ENCODE measurements at regions not wholly inside any gene's neighbourhood (a gene's known extent, or its start where the extent isn't known, plus 50 kb on each side); places are given as distances from the start of the nearest gene placed in this dataset.

GRCh38 chr2:144675331-144675730 is 155.4 kb upstream of the ZEB2 start:
- H3K27me3 Mint-ChIP-seq, result no peaks in the 10 kb centered on the region
- H3K9me3 Mint-ChIP-seq, result no peaks in the 10 kb centered on the region
- Histone ChIP-seq H3K4me3 (ENCODE audit: low read length) (no peak overlapping the region), H3K27ac (ENCODE audit: low read depth in 1 of 2, low read length in 2 of 2) (no peak overlapping the region), H3K4me1 (ENCODE audit: insufficient read depth, low read length) (no peaks in the 10 kb centered on the region), H3K9me3 (ENCODE audit: control insufficient read depth in 1 of 2, insufficient read depth in 1 of 2, low read length in 2 of 2) (no peaks in the 10 kb centered on the region), H3K27me3 (ENCODE audit: control insufficient read depth in 1 of 2, insufficient read depth in 2 of 2, low read length in 2 of 2) (no peaks in the 10 kb centered on the region), H3K36me3 (ENCODE audit: insufficient read depth, low read length) (no peaks in the 10 kb centered on the region)
- no peak overlapping the region for H3K27ac Mint-ChIP-seq
- ATAC-seq (ENCODE audit: poor library complexity) (no peak), DNase-seq (no peak)
- no peak for TF ChIP-seq CTCF (IDR thresholded peaks at IDR 0.05)
- no peaks in the 10 kb centered on the region for H3K36me3 Mint-ChIP-seq (ENCODE audit: low read depth)
- ChIA-PET CTCF (no interaction called here), POLR2A (no interaction called here)
- intact Hi-C loops (cut with DNase I, micrococcal nuclease), result no loop called here
- H3K4me3 Mint-ChIP-seq, result no peak overlapping the region
- no peaks in the 10 kb centered on the region for H3K4me1 Mint-ChIP-seq (ENCODE audit: low read depth)

- H3K4me1 ChIP-seq (ENCODE audit: insufficient read depth, low read length), result no peaks in the 10 kb centered on the region
- no peak overlapping the region for H3K27ac ChIP-seq (ENCODE audit: low read depth in 1 of 2, low read length in 2 of 2)
- H3K4me1 Mint-ChIP-seq (ENCODE audit: low read depth), result no peaks in the 10 kb centered on the region
- POLR2A ChIA-PET, result no interaction called here
- CTCF ChIA-PET, result no interaction called here
- H3K27me3 Mint-ChIP-seq, result no peaks in the 10 kb centered on the region
- no peak for TF ChIP-seq CTCF (IDR thresholded peaks at IDR 0.05)
- H3K27ac Mint-ChIP-seq, result no peak overlapping the region
- intact Hi-C loops (cut with DNase I, micrococcal nuclease), result no loop called here
- H3K36me3 Mint-ChIP-seq (ENCODE audit: low read depth), result no peaks in the 10 kb centered on the region
- no peak overlapping the region for H3K4me3 ChIP-seq (ENCODE audit: low read length)
- no peaks in the 10 kb centered on the region for H3K36me3 ChIP-seq (ENCODE audit: insufficient read depth, low read length)
- no peak overlapping the region for H3K4me3 Mint-ChIP-seq
- no peaks in the 10 kb centered on the region for H3K9me3 Mint-ChIP-seq
- no peaks in the 10 kb centered on the region for H3K27me3 ChIP-seq (ENCODE audit: control insufficient read depth in 1 of 2, insufficient read depth in 2 of 2, low read length in 2 of 2)
- no peak for DNase-seq
- H3K9me3 ChIP-seq (ENCODE audit: control insufficient read depth in 1 of 2, insufficient read depth in 1 of 2, low read length in 2 of 2), result no peaks in the 10 kb centered on the region
- ATAC-seq (ENCODE audit: poor library complexity), result no peak
Measured at GRCh38 chr2:144674071-144674470, 154.2 kb upstream of the ZEB2 start.

- Histone ChIP-seq H3K36me3 (ENCODE audit: insufficient read depth, low read length) (no peaks in the 10 kb centered on the region), H3K27me3 (ENCODE audit: control insufficient read depth in 1 of 2, insufficient read depth in 2 of 2, low read length in 2 of 2) (no peaks in the 10 kb centered on the region), H3K4me3 (ENCODE audit: low read length) (no peak overlapping the region), H3K4me1 (ENCODE audit: insufficient read depth, low read length) (no peaks in the 10 kb centered on the region), H3K9me3 (ENCODE audit: control insufficient read depth in 1 of 2, insufficient read depth in 1 of 2, low read length in 2 of 2) (no peaks in the 10 kb centered on the region), H3K27ac (ENCODE audit: low read depth in 1 of 2, low read length in 2 of 2) (no peak overlapping the region)
- CTCF ChIA-PET, result no interaction called here
- peak in 2 of 14 experiments; percentile 12 to 25 for DNase-seq
- H3K27me3 Mint-ChIP-seq, result no peaks in the 10 kb centered on the region
- ATAC-seq (ENCODE audit: poor library complexity), result no peak
- no peak for TF ChIP-seq CTCF (IDR thresholded peaks at IDR 0.05)
- POLR2A ChIA-PET, result no interaction called here
- H3K9me3 Mint-ChIP-seq, result no peaks in the 10 kb centered on the region
- intact Hi-C loops (cut with DNase I, micrococcal nuclease), result no loop called here
- H3K36me3 Mint-ChIP-seq (ENCODE audit: low read depth), result no peaks in the 10 kb centered on the region
- H3K4me1 Mint-ChIP-seq (ENCODE audit: low read depth), result no peaks in the 10 kb centered on the region
- no peak overlapping the region for H3K27ac Mint-ChIP-seq
- H3K4me3 Mint-ChIP-seq, result no peak overlapping the region
Measured at GRCh38 chr2:144673456-144673855, 153.5 kb upstream of the ZEB2 start.
